Chondrocyte (in vitro differentiated cells): ENCODE measurements at regions not wholly inside any gene's neighbourhood (a gene's known extent, or its start where the extent isn't known, plus 50 kb on each side); places are given as distances from the start of the nearest gene placed in this dataset.

Experiments
- DNase-seq: peaks from one replicate; pipeline ENCODE4 v3.0.0; 2021; ENCODE audit warnings: mixed read lengths, low spot score
- H3K27ac Mint-ChIP-seq: one replicate; pipeline ENCODE4 v1.8.0; 2021; ENCODE audit warnings: mild to moderate bottlenecking, moderate library complexity, mixed read lengths; ENCODE audit not compliant: unreplicated experiment
- H3K27me3 Mint-ChIP-seq: 2 replicates; pipeline ENCODE4 v1.8.0; 2021; ENCODE audit warnings: low read depth, mixed read lengths
- H3K36me3 Mint-ChIP-seq: 2 replicates; pipeline ENCODE4 v1.8.0; 2021; ENCODE audit warnings: low read depth, mixed read lengths
- H3K4me1 Mint-ChIP-seq: 2 replicates; pipeline ENCODE4 v1.8.0; 2021; ENCODE audit warnings: low read depth, mild to moderate bottlenecking, mixed read lengths
- H3K4me3 Mint-ChIP-seq: one replicate; pipeline ENCODE4 v1.8.0; 2021; ENCODE audit warnings: mild to moderate bottlenecking, moderate library complexity, mixed read lengths; ENCODE audit not compliant: unreplicated experiment
- H3K9me3 Mint-ChIP-seq: 2 replicates; pipeline ENCODE4 v1.8.0; 2021; ENCODE audit warnings: low read depth, mixed read lengths
- TF ChIP-seq, protein P1 (sequence below): fragments of 200-600 bp; sonication (generic); IDR thresholded peaks from 2 replicates; pipeline ENCODE4 v1.5.0; 2021; ENCODE audit warnings: antibody characterized with exemption, mild to moderate bottlenecking, moderate library complexity

DNA sequence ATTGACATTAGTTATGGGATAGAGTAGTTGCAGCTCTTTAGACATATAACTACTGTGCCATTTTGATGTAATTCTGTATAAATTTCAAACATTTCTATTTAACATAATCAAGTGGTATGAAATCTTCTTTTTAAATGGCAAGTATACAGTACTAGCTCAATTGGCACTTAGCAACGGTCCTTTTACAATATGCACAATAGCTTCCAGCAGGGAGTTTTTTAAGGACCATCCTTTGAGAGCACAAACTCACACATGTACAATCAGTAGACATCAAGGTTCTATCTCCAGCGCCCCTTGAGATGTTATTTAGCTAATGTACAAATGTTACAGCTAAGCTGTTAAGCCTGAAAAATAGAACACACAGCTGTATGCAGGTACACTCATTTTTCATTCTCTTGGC lies 480.7 kb downstream of the TFEC start:
- Mint-ChIP-seq H3K4me3 (no peak overlapping the region), H3K27me3 (no peaks in the 10 kb centered on the region), H3K36me3 (no peaks in the 10 kb centered on the region), H3K9me3 (no peaks in the 10 kb centered on the region), H3K27ac (no peak overlapping the region), H3K4me1 (peaks cover 19% of the 10 kb centered on the region)
- no peak for DNase-seq
- TF ChIP-seq, protein P1, sequence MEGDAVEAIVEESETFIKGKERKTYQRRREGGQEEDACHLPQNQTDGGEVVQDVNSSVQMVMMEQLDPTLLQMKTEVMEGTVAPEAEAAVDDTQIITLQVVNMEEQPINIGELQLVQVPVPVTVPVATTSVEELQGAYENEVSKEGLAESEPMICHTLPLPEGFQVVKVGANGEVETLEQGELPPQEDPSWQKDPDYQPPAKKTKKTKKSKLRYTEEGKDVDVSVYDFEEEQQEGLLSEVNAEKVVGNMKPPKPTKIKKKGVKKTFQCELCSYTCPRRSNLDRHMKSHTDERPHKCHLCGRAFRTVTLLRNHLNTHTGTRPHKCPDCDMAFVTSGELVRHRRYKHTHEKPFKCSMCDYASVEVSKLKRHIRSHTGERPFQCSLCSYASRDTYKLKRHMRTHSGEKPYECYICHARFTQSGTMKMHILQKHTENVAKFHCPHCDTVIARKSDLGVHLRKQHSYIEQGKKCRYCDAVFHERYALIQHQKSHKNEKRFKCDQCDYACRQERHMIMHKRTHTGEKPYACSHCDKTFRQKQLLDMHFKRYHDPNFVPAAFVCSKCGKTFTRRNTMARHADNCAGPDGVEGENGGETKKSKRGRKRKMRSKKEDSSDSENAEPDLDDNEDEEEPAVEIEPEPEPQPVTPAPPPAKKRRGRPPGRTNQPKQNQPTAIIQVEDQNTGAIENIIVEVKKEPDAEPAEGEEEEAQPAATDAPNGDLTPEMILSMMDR, result no peak

DNA sequence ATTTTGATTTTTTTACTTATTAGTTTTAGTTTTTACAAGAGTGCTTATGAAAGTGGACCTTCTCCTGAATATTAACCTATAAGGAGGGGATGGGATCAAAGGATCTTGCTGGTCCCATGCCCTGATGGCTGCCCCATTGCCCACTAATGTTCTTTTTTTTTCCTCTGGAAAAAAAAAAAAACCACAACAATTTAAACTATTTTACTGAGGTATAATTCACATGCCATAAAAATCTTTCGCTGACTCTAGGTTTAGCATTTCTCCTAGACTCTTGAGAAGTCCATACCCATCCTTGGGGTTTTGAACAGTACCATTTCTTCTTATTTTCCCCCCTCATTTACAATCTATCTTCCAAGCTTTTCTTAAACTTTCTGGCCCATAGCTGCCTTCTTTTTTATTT lies 481.8 kb downstream of the TFEC start:
- Mint-ChIP-seq H3K4me1 (peaks cover 19% of the 10 kb centered on the region), H3K4me3 (no peak overlapping the region), H3K36me3 (no peaks in the 10 kb centered on the region), H3K9me3 (no peaks in the 10 kb centered on the region), H3K27me3 (no peaks in the 10 kb centered on the region), H3K27ac (no peak overlapping the region)
- no peak for DNase-seq
- TF ChIP-seq, protein P1, result no peak

DNA sequence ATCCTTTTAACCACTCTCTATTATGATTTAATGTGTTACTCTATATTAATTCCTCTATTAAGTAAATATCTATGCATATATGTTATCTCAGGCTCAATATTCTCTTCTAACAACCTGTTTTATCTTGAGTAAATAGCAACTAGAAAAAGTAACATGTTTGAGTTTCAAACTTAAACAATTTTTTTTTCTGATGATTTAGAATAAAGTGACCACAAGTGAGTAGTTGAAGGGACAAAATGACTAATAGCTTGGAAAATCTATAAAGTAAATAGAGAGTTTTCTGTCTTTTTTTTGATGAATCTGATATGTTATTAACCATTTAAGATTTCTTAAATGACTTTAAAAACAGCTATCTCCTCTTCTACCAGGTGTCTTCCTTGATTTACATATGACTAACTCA lies 483.8 kb downstream of the TFEC start:
- Mint-ChIP-seq H3K4me1 (peaks cover 19% of the 10 kb centered on the region), H3K27ac (no peak overlapping the region), H3K27me3 (no peaks in the 10 kb centered on the region), H3K4me3 (no peak overlapping the region), H3K9me3 (no peaks in the 10 kb centered on the region), H3K36me3 (no peaks in the 10 kb centered on the region)
- no peak for DNase-seq
- TF ChIP-seq, protein P1, result no peak

DNA sequence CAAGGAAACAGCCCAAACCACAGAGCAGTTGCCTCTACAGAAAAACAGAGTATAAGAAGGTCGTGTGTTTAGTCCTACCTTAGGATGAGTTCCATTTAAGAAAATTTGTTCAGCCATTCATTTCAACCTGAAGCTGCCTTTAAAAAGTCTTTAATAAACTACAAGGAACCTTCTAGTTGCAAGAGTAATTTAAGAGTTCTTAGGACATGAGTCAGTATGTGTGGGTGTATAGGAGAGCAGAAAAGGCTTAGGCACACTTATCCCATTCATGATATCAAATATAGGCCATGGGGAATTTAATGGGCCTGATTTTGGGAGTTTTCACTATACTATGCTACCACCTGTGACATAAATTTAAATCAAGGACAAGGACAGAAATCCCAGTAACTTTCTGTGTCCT lies 496.8 kb downstream of the TFEC start:
- TF ChIP-seq, protein P1, result no peak
- Mint-ChIP-seq H3K4me3 (no peak overlapping the region), H3K27ac (no peak overlapping the region), H3K27me3 (no peaks in the 10 kb centered on the region), H3K9me3 (no peaks in the 10 kb centered on the region), H3K36me3 (no peaks in the 10 kb centered on the region), H3K4me1 (peaks cover 3% of the 10 kb centered on the region)
- no peak for DNase-seq

DNA sequence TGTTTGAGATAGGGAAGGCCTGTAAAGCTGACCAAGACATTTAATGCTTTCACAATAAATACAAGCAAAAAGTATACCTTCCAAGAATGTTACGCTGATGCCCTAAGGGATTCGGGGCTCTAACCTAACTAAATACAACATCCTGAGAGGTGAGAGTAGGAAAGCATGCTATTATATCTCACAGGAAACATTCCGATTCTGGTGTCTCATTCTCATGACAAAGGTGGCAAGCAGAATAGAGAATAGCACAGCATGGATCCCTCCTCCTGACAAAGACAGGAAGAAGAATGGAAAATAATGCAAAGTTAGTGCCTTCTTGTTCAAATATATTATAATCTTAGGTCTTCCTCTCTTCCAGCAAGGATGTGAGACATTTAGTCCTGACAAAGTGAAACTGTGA lies 504.3 kb downstream of the TFEC start:
- no peak overlapping the region for H3K4me3 Mint-ChIP-seq
- no peaks in the 10 kb centered on the region for H3K4me1 Mint-ChIP-seq
- TF ChIP-seq, protein P1, result no peak
- H3K36me3 Mint-ChIP-seq, result peaks cover 3% of the 10 kb centered on the region
- no peaks in the 10 kb centered on the region for H3K27me3 Mint-ChIP-seq
- no peak for DNase-seq
- no peak overlapping the region for H3K27ac Mint-ChIP-seq
- peaks cover 10% of the 10 kb centered on the region for H3K9me3 Mint-ChIP-seq
